GM12878 (cell line): ENCODE measurements at regions not wholly inside any gene's neighbourhood (a gene's known extent, or its start where the extent isn't known, plus 50 kb on each side); places are given as distances from the start of the nearest gene placed in this dataset.

Experiments used
- ATAC-seq: fragments of 200-7000 bp; cut with Tn5 transposase; 3 replicates; pipeline ENCODE4 v1.9.1; 2020; ENCODE audit warnings: mild to moderate bottlenecking, moderate library complexity
- BruUV-seq: library from RNA; stranded (reverse); fragments of 400-500 nt; replicated peaks from 2 replicates; lab custom pipeline; 2021; lab: Mats Ljungman, UMichigan
- CTCF ChIA-PET: fragments of 300-600 bp; sonication (Branson Sonifier 250); formaldehyde crosslinking; extraction: SDS; loops from one replicate; lab custom pipeline; 2021; ENCODE audit warnings: inconsistent platforms; lab: Yijun Ruan, JAX
- POLR2A ChIA-PET: fragments of 350-600 bp; formaldehyde crosslinking; extraction: SDS; loops from one replicate; lab custom pipeline; 2021; ENCODE audit warnings: inconsistent platforms; lab: Charles Lee
- RAD21 ChIA-PET: fragments of 300-600 bp; sonication (Branson Sonifier 250); formaldehyde crosslinking; loops from one replicate; lab custom pipeline; 2023; ENCODE audit warnings: antibody characterized with exemption; ENCODE audit not compliant: unreplicated experiment; lab: Charles Lee
- SMC1A ChIA-PET: fragments of 300-600 bp; sonication (Branson Sonifier 250); formaldehyde crosslinking; loops from one replicate; lab custom pipeline; 2023; ENCODE audit not compliant: unreplicated experiment, uncharacterized antibody; lab: Charles Lee
- DNase-seq: peaks from one replicate; pipeline ENCODE4 v3.0.0-alpha.2; 2011; ENCODE audit warnings: low read depth, low spot score
- FAIRE-seq: peaks from 3 replicates; lab custom pipeline; 2011; peaks lifted over from hg19 to GRCh38; lab: Jason Lieb, UNC
- H2AFZ ChIP-seq: 2 replicates; pipeline ENCODE4 v1.6.0; 2011; ENCODE audit warnings: low read depth, low read length, control low read depth; ENCODE audit not compliant: control insufficient read depth
- H3K27ac ChIP-seq: 2 replicates; pipeline ENCODE4 v1.5.1; 2011; ENCODE audit warnings: control low read depth; ENCODE audit not compliant: control insufficient read depth, insufficient read depth
- H3K27me3 ChIP-seq, 2 experiments: replicated peaks in 1 of 2; 2 replicates each; pipeline versions ENCODE4 v1.6.0 to v1.6.1; 2011; ENCODE audit warnings: low read length in 1 of 2; ENCODE audit not compliant: control insufficient read depth in 2 of 2, insufficient read depth in 2 of 2
- H3K36me3 ChIP-seq, 2 experiments: 2 replicates each; pipeline ENCODE4 v1.5.1; 2011; ENCODE audit warnings: low read length in 1 of 2; ENCODE audit not compliant: control insufficient read depth in 2 of 2, insufficient read depth in 2 of 2
- H3K4me1 ChIP-seq: 2 replicates; pipeline ENCODE4 v1.6.1; 2011; ENCODE audit warnings: mild to moderate bottlenecking, low read length, moderate library complexity, mixed read lengths; ENCODE audit not compliant: control insufficient read depth, insufficient read depth
- H3K4me2 ChIP-seq: 2 replicates; pipeline ENCODE4 v1.6.0; 2011; ENCODE audit warnings: control low read depth; ENCODE audit not compliant: control insufficient read depth, insufficient read depth
- H3K4me3 ChIP-seq: fragments of 200-600 bp; sonication (generic); 2 replicates; pipeline ENCODE4 v1.5.1; 2016
- H3K79me2 ChIP-seq: 2 replicates; pipeline ENCODE4 v1.6.0; 2011; ENCODE audit warnings: low read length; ENCODE audit not compliant: control insufficient read depth, insufficient read depth
- H3K9ac ChIP-seq: 2 replicates; pipeline ENCODE4 v1.8.0; 2011; ENCODE audit warnings: low read length, control low read depth, mixed read lengths; ENCODE audit not compliant: control insufficient read depth, insufficient read depth
- H3K9me3 ChIP-seq: replicated peaks from 3 replicates; pipeline ENCODE4 v1.5.1; 2011; ENCODE audit warnings: mild to moderate bottlenecking, low read length; ENCODE audit not compliant: control insufficient read depth, insufficient read depth
- H4K20me1 ChIP-seq: 2 replicates; pipeline ENCODE4 v1.6.0; 2011; ENCODE audit not compliant: control insufficient read depth, insufficient read depth
- ATF3 ChIP-seq: IDR thresholded peaks from 2 replicates; pipeline ENCODE4 v1.6.1; 2011; ENCODE audit warnings: low read depth, mild to moderate bottlenecking, low read length, moderate library complexity, borderline replicate concordance; ENCODE audit errors: extremely low read depth
- BMI1 ChIP-seq: fragments of 450-650 bp; IDR thresholded peaks from 2 replicates; pipeline ENCODE4 v1.6.1; 2016; ENCODE audit warnings: mild to moderate bottlenecking, moderate library complexity, borderline replicate concordance
- CBX5 ChIP-seq: sonication (generic); IDR thresholded peaks from 2 replicates; pipeline ENCODE4 v1.6.1; 2016; ENCODE audit warnings: low read depth, moderate library complexity, mild to moderate bottlenecking, inconsistent platforms
- CHD2 ChIP-seq: IDR thresholded peaks from 2 replicates; pipeline ENCODE4 v1.6.1; 2011; ENCODE audit warnings: low read depth, low read length, improper control_type of control experiment, borderline replicate concordance
- FOS ChIP-seq: IDR thresholded peaks from 3 replicates; pipeline ENCODE4 v1.6.1; 2011; ENCODE audit warnings: borderline replicate concordance; ENCODE audit not compliant: insufficient read length; ENCODE audit errors: extremely low read depth
- HDAC2 ChIP-seq: fragments of 200-600 bp; sonication (generic); IDR thresholded peaks from 2 replicates; pipeline ENCODE4 v1.6.1; 2017
- HDAC6 ChIP-seq: fragments of 200-600 bp; sonication (generic); IDR thresholded peaks from one replicate; pipeline ENCODE4 v1.8.0; 2017; ENCODE audit warnings: antibody characterized with exemption; ENCODE audit not compliant: unreplicated experiment
- KDM1A ChIP-seq: fragments of 200-600 bp; sonication (generic); IDR thresholded peaks from 2 replicates; pipeline ENCODE4 v1.6.1; 2016; ENCODE audit warnings: borderline replicate concordance
- NFIC ChIP-seq: IDR thresholded peaks from 2 replicates; pipeline ENCODE4 v1.6.1; 2012; ENCODE audit warnings: low read depth, mild to moderate bottlenecking, inconsistent platforms, low read length, moderate library complexity
- RBBP5 ChIP-seq: fragments of 200-600 bp; sonication (generic); conservative IDR thresholded peaks from 2 replicates; pipeline ENCODE4 v1.6.1; 2016
- RELA ChIP-seq: fragments of 450-650 bp; IDR thresholded peaks from 2 replicates; pipeline ENCODE4 v1.8.0; 2014; ENCODE audit warnings: borderline replicate concordance; ENCODE audit not compliant: partially characterized antibody
- SMC3 ChIP-seq: IDR thresholded peaks from 2 replicates; pipeline ENCODE4 v1.6.1; 2011; ENCODE audit warnings: low read length, improper control_type of control experiment, borderline replicate concordance
- SUZ12 ChIP-seq: fragments of 200-600 bp; sonication (generic); IDR thresholded peaks from one replicate; pipeline ENCODE4 v1.6.1; 2018; ENCODE audit warnings: antibody characterized with exemption, mild to moderate bottlenecking; ENCODE audit not compliant: unreplicated experiment
- TAF1 ChIP-seq: IDR thresholded peaks from 2 replicates; pipeline ENCODE4 v1.6.1; 2011; ENCODE audit warnings: mild to moderate bottlenecking, low read depth, low read length, borderline replicate concordance
- TCF12 ChIP-seq: IDR thresholded peaks from 2 replicates; pipeline ENCODE4 v1.6.1; 2011; ENCODE audit warnings: low read depth, mild to moderate bottlenecking, low read length
- TCF7 ChIP-seq: IDR thresholded peaks from 2 replicates; pipeline ENCODE4 v1.6.1; 2014; ENCODE audit warnings: antibody characterized with exemption, borderline replicate concordance
- WGBS: methylation state at CpG from one replicate; pipeline ENCODE4 v1.1.6; 2016; ENCODE audit warnings: low lambda C conversion rate; ENCODE audit not compliant: insufficient replicate concordance, insufficient coverage; ENCODE audit errors: missing lambda C conversion rate; 5-methylcytosine and 5-hydroxymethylcytosine counted together
- in situ Hi-C: fragments of 300-500 bp; cut with MboI; formaldehyde crosslinking; loops from 9 replicates; pipeline ENCODE4 v1.14.3; 2018; ENCODE audit warnings: mixed read lengths
- intact Hi-C: fragments of 100-400 bp; cut with micrococcal nuclease; formaldehyde crosslinking; loops from one replicate; pipeline ENCODE4 v1.14.2; 2022; ENCODE audit not compliant: unreplicated experiment

GRCh38 chr11:70705930-70706329 lies 307.6 kb downstream of the CTTN start:
- Histone ChIP-seq H3K27me3 (no peaks in the 10 kb centered on the region), H3K4me1 (no peaks in the 10 kb centered on the region), H3K9ac (no peak overlapping the region), H3K27ac (no peak overlapping the region), H3K36me3 (no peaks in the 10 kb centered on the region), H3K79me2 (no peaks in the 10 kb centered on the region), H3K4me2 (no peak overlapping the region), H2AFZ (no peak overlapping the region), H3K4me3 (no peak overlapping the region), H4K20me1 (no peaks in the 10 kb centered on the region), H3K9me3 (no peaks in the 10 kb centered on the region)
- 20% methylated on average over 10 of the region's 10 CpGs for WGBS
- CTCF ChIA-PET = no interaction called here
- RAD21 ChIA-PET = no interaction called here
- no peak for ATAC-seq
- in situ Hi-C loops (no loop called here), intact Hi-C loops (no loop called here)
- no TSS peak for BruUV-seq
- SMC1A ChIA-PET = no interaction called here
- FAIRE-seq = no peak
- POLR2A ChIA-PET = no interaction called here
- TF ChIP-seq CBX5 (no peak), ATF3 (no peak), CHD2 (no peak), RELA (no peak), RBBP5 (no peak), NFIC (no peak), TCF12 (no peak), BMI1 (no peak), KDM1A (no peak)
- DNase-seq = no peak

- H3K36me3 ChIP-seq = no peaks in the 10 kb centered on the region
- no peak overlapping the region for H3K9ac ChIP-seq
- H3K27me3 ChIP-seq = no peaks in the 10 kb centered on the region; a peak in 1 of 4 replicates
- no TSS peak for BruUV-seq
- H3K4me2 ChIP-seq = no peak overlapping the region
- H3K4me1 ChIP-seq = no peaks in the 10 kb centered on the region
- TF ChIP-seq SUZ12 (no peak), HDAC2 (no peak), FOS (no peak), HDAC6 (no peak), BMI1 (no peak), TAF1 (no peak), SMC3 (no peak), TCF7 (no peak)
- in situ Hi-C loops (no loop called here), intact Hi-C loops (no loop called here)
- no peak overlapping the region for H2AFZ ChIP-seq
- H3K79me2 ChIP-seq = no peaks in the 10 kb centered on the region
- no peak for DNase-seq
- CTCF ChIA-PET = no interaction called here
- no peaks in the 10 kb centered on the region for H3K9me3 ChIP-seq
- H3K27ac ChIP-seq = no peak overlapping the region
- no peak for FAIRE-seq
- SMC1A ChIA-PET = no interaction called here
- POLR2A ChIA-PET = no interaction called here
- H4K20me1 ChIP-seq = no peaks in the 10 kb centered on the region
- no peak overlapping the region for H3K4me3 ChIP-seq
- ATAC-seq = no peak
- RAD21 ChIA-PET = no interaction called here
- WGBS = 5% methylated on average over 6 of the region's 6 CpGs
Measured at GRCh38 chr11:70707821-70708220, 309.5 kb downstream of the CTTN start.
